GM12878 (cell line): ENCODE measurements at regions not wholly inside any gene's neighbourhood (a gene's known extent, or its start where the extent isn't known, plus 50 kb on each side); places are given as distances from the start of the nearest gene placed in this dataset.

ENCODE experiments used
- EZH2 ChIP-seq: IDR thresholded peaks from 2 replicates; pipeline ENCODE4 v1.6.1; 2012; ENCODE audit warnings: low read depth, mild to moderate bottlenecking, control low read depth, inconsistent platforms, low read length, borderline replicate concordance; ENCODE audit not compliant: control insufficient read depth
- KLF5 ChIP-seq: fragments of 450-650 bp; IDR thresholded peaks from 2 replicates; pipeline ENCODE4 v1.6.1; 2014; ENCODE audit warnings: mild to moderate bottlenecking; ENCODE audit not compliant: partially characterized antibody
- MYC ChIP-seq: IDR thresholded peaks from 2 replicates; pipeline ENCODE4 v1.6.1; 2011; ENCODE audit warnings: mild to moderate bottlenecking, low read length, moderate library complexity, inconsistent platforms; ENCODE audit not compliant: insufficient read depth, insufficient replicate concordance, insufficient read length, severe bottlenecking
- POLR2AphosphoS5 ChIP-seq: IDR thresholded peaks from 2 replicates; pipeline ENCODE4 v1.6.1; 2011; ENCODE audit warnings: mild to moderate bottlenecking, low read length, inconsistent platforms
- RCOR1 ChIP-seq: conservative IDR thresholded peaks from 2 replicates; pipeline ENCODE4 v1.6.1; 2012; ENCODE audit warnings: low read depth, low read length, improper control_type of control experiment
- REST ChIP-seq: IDR thresholded peaks from 2 replicates; pipeline ENCODE4 v1.6.1; 2012; ENCODE audit warnings: mild to moderate bottlenecking, low read depth, low read length
- ZNF24 ChIP-seq: fragments of 450-650 bp; IDR thresholded peaks from 2 replicates; pipeline ENCODE4 v1.6.1; 2017; ENCODE audit warnings: antibody characterized with exemption, mild to moderate bottlenecking
- ZNF622 ChIP-seq: fragments of 450-650 bp; IDR thresholded peaks from 2 replicates; pipeline ENCODE4 v1.6.1; 2017; ENCODE audit warnings: mild to moderate bottlenecking, inconsistent platforms
- TF ChIP-seq, protein P1 (sequence below), 3 experiments: IDR thresholded peaks in 2 of 3; conservative IDR thresholded peaks in 1 of 3; 2 replicates each; pipeline ENCODE4 v1.5.1; 2011; ENCODE audit warnings: low read depth in 3 of 3, low read length in 3 of 3, mild to moderate bottlenecking in 3 of 3, control low read depth in 2 of 3, moderate library complexity in 2 of 3, inconsistent platforms in 1 of 3, mixed read lengths in 1 of 3; ENCODE audit not compliant: control insufficient read depth in 2 of 3, insufficient read depth in 1 of 3; ENCODE audit errors: extremely low read depth in 1 of 3

- TF ChIP-seq ZNF24 (no peak), KLF5 (no peak), MYC (no peak), ZNF622 (no peak), POLR2AphosphoS5 (no peak), RCOR1 (no peak), REST (no peak), EZH2 (no peak)
- TF ChIP-seq, protein P1, sequence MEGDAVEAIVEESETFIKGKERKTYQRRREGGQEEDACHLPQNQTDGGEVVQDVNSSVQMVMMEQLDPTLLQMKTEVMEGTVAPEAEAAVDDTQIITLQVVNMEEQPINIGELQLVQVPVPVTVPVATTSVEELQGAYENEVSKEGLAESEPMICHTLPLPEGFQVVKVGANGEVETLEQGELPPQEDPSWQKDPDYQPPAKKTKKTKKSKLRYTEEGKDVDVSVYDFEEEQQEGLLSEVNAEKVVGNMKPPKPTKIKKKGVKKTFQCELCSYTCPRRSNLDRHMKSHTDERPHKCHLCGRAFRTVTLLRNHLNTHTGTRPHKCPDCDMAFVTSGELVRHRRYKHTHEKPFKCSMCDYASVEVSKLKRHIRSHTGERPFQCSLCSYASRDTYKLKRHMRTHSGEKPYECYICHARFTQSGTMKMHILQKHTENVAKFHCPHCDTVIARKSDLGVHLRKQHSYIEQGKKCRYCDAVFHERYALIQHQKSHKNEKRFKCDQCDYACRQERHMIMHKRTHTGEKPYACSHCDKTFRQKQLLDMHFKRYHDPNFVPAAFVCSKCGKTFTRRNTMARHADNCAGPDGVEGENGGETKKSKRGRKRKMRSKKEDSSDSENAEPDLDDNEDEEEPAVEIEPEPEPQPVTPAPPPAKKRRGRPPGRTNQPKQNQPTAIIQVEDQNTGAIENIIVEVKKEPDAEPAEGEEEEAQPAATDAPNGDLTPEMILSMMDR (IDR thresholded peaks at IDR 0.05 in 2 of 3, conservative IDR thresholded peaks at IDR 0.05 in 1 of 3; ENCODE audit: control insufficient read depth in 2 of 3, extremely low read depth in 1 of 3, insufficient read depth in 1 of 3, low read depth in 3 of 3, low read length in 3 of 3): no peak
Observed at GRCh38 chr7:52479990-52480389, 555.4 kb upstream of the POM121L12 start.
